ENCODE measurements at regions not wholly inside any gene's neighbourhood (a gene's known extent, or its start where the extent isn't known, plus 50 kb on each side); places are given as distances from the start of the nearest gene placed in this dataset.

DNA sequence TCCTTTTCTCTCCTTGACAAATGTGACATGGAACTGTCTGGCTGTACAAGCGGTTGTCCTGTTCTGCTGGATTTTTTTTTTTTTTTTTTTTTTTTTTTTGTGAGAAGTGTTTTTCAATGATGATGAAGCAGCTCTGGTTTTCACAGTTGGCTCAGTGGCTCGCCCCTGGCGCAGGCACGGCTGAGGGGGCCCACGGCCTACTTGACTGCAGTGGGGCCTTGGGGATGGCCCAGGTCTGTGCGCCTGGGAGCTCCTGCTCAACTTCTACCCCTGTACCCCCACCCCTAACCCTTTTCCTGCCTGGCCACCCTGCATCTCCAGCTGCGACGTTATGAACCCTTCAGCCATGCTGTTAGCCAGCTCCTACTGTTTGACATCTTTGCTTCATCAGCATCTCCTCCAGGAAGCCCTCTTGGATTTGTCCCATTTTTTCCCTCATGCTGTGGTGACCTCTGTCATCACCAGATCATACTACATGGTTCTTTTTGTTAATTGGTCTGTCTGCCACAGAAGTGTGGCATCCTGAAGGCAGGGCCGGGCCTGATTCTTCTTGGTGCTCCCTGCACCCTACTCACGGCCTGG lies 167.9 kb downstream of the INHBB start (continued):
- TF ChIP-seq ZNF331 (CRISPR knock-in tag; IDR thresholded peaks at IDR 0.05; ENCODE audit: low read depth) (no peak), NANOG (IDR thresholded peaks at IDR 0.05; ENCODE audit: borderline replicate concordance) (no peak), CTCF (conservative IDR thresholded peaks at IDR 0.05; ENCODE audit: low read depth in 2 of 2) (no peak), ETS1 (IDR thresholded peaks at IDR 0.05) (no peak)

- no peak for DNase-seq (ENCODE audit: low spot score)
- H3K4me1 Mint-ChIP-seq: peaks cover 9% of the 10 kb centered on the region
- TF ChIP-seq CTCF (conservative IDR thresholded peaks at IDR 0.05; ENCODE audit: low read depth in 2 of 2) (no peak), STAT1 (IDR thresholded peaks at IDR 0.05; ENCODE audit: unreplicated experiment) (no peak), ETS1 (IDR thresholded peaks at IDR 0.05) (no peak), CREB1 (CRISPR knock-in tag; IDR thresholded peaks at IDR 0.05; ENCODE audit: low read depth) (no peak), REST (IDR thresholded peaks at IDR 0.05; ENCODE audit: unreplicated experiment) (no peak), ZNF114 (CRISPR knock-in tag; IDR thresholded peaks at IDR 0.05) (no peak), ZNF331 (CRISPR knock-in tag; IDR thresholded peaks at IDR 0.05; ENCODE audit: low read depth) (no peak), NANOG (IDR thresholded peaks at IDR 0.05; ENCODE audit: borderline replicate concordance) (no peak), EZH2 (IDR thresholded peaks at IDR 0.05; ENCODE audit: low read depth, unreplicated experiment) (no peak), POLR2AphosphoS5 (IDR thresholded peaks at IDR 0.05; ENCODE audit: low read depth) (no peak), EZH2phosphoT487 (IDR thresholded peaks at IDR 0.05; ENCODE audit: unreplicated experiment) (no peak), JUNB (IDR thresholded peaks at IDR 0.05; ENCODE audit: unreplicated experiment) (no peak)
Observed at GRCh38 chr2:120514521-120514920, 168.6 kb downstream of the INHBB start.

More at GRCh38 chr2:120514521-120514920, 168.6 kb downstream of the INHBB start:
- Histone ChIP-seq H3K27ac (ENCODE audit: low read depth) (no peak overlapping the region), H3K9me2 (ENCODE audit: insufficient read depth) (no peaks in the 10 kb centered on the region), H3K4me2 (no peak overlapping the region), H3K4me3 (no peak overlapping the region), H3K4me1 (ENCODE audit: insufficient read depth) (peaks cover 8% of the 10 kb centered on the region), H3K27me3 (ENCODE audit: insufficient read depth) (no peaks in the 10 kb centered on the region), H3K36me3 (ENCODE audit: insufficient read depth) (no peaks in the 10 kb centered on the region), H2AFZ (no peak overlapping the region), H3K79me2 (replicated peaks; ENCODE audit: insufficient read depth) (no peaks in the 10 kb centered on the region), H4K20me1 (replicated peaks; ENCODE audit: insufficient read depth) (no peaks in the 10 kb centered on the region), H3F3A (replicated peaks; ENCODE audit: low read depth) (no peaks in the 10 kb centered on the region)
- no peak overlapping the region for H3K27ac Mint-ChIP-seq
- no peak for ATAC-seq
- H3K27me3 Mint-ChIP-seq (ENCODE audit: insufficient read depth, low read depth, poor library complexity): peaks cover 26% of the 10 kb centered on the region
- no peaks in the 10 kb centered on the region for H3K9me3 Mint-ChIP-seq
- H3K36me3 Mint-ChIP-seq (ENCODE audit: low read depth): no peaks in the 10 kb centered on the region
- no peak overlapping the region for H3K4me3 Mint-ChIP-seq
